CD4-positive, alpha-beta T cell (primary cell): ENCODE measurements at regions not wholly inside any gene's neighbourhood (a gene's known extent, or its start where the extent isn't known, plus 50 kb on each side); places are given as distances from the start of the nearest gene placed in this dataset.

Experiments
- ATAC-seq: fragments of 200-7000 bp; cut with Tn5 transposase; one replicate; pipeline ENCODE4 v1.10.0; 2022; ENCODE audit warnings: mild to moderate bottlenecking; ENCODE audit not compliant: poor library complexity
- CTCF ChIA-PET: fragments of 350-600 bp; sonication (Branson Sonifier 250); formaldehyde crosslinking; loops from one replicate; lab custom pipeline; 2021; ENCODE audit warnings: antibody characterized with exemption, inconsistent platforms; lab: Charles Lee
- POLR2A ChIA-PET: fragments of 350-600 bp; sonication (Branson Sonifier 250); formaldehyde crosslinking; loops from one replicate; lab custom pipeline; 2021; ENCODE audit warnings: antibody characterized with exemption, inconsistent platforms; lab: Charles Lee
- DNase-seq, 14 experiments: peaks; one replicate each; pipeline ENCODE4 v3.0.0-alpha.2; 2013 to 2020; ENCODE audit warnings: mixed read lengths in 2 of 14
- H3K27ac ChIP-seq, 2 donors: one replicate each; pipeline versions ENCODE4 v1.5.1 to v1.7.0; 2013; ENCODE audit warnings: low read length in 2 of 2, low read depth in 1 of 2, mild to moderate bottlenecking in 1 of 2
- H3K27me3 ChIP-seq, 2 experiments: 1 replicate in 1 of 2; 2 replicates in 1 of 2; pipeline versions ENCODE4 v1.6.1 to v1.7.0; 2013; ENCODE audit warnings: low read length in 2 of 2, control low read depth in 1 of 2, mild to moderate bottlenecking in 1 of 2, moderate library complexity in 1 of 2; ENCODE audit not compliant: insufficient read depth in 2 of 2, control insufficient read depth in 1 of 2
- H3K36me3 ChIP-seq: one replicate; pipeline ENCODE4 v1.6.1; 2013; ENCODE audit warnings: low read length, control low read depth; ENCODE audit not compliant: insufficient read depth
- H3K4me1 ChIP-seq: one replicate; pipeline ENCODE4 v1.6.1; 2013; ENCODE audit warnings: low read length, control low read depth; ENCODE audit not compliant: insufficient read depth
- H3K4me3 ChIP-seq: one replicate; pipeline ENCODE4 v1.5.1; 2013; ENCODE audit warnings: mild to moderate bottlenecking, low read length, moderate library complexity
- H3K9me3 ChIP-seq, 2 experiments: 1 replicate in 1 of 2; 2 replicates in 1 of 2; pipeline versions ENCODE4 v1.6.1 to v1.7.0; 2013; ENCODE audit warnings: low read length in 2 of 2, mild to moderate bottlenecking in 2 of 2, control low read depth in 1 of 2, moderate library complexity in 1 of 2; ENCODE audit not compliant: control insufficient read depth in 1 of 2, insufficient read depth in 1 of 2
- H3K27ac Mint-ChIP-seq: one replicate; pipeline ENCODE4 v1.8.0; 2020; ENCODE audit warnings: mixed read lengths
- H3K27me3 Mint-ChIP-seq: one replicate; pipeline ENCODE4 v1.8.0; 2021; ENCODE audit warnings: mixed read lengths
- H3K36me3 Mint-ChIP-seq: one replicate; pipeline ENCODE4 v1.8.0; 2021; ENCODE audit warnings: low read depth, mixed read lengths
- H3K4me1 Mint-ChIP-seq: one replicate; pipeline ENCODE4 v1.8.0; 2021; ENCODE audit warnings: low read depth, mixed read lengths
- H3K4me3 Mint-ChIP-seq: one replicate; pipeline ENCODE4 v1.8.0; 2020; ENCODE audit warnings: mild to moderate bottlenecking, mixed read lengths
- H3K9me3 Mint-ChIP-seq: one replicate; pipeline ENCODE4 v1.8.0; 2020; ENCODE audit warnings: mixed read lengths
- CTCF ChIP-seq: fragments of 200-600 bp; IDR thresholded peaks from one replicate; pipeline ENCODE4 v1.8.0; 2022; ENCODE audit warnings: antibody characterized with exemption, mild to moderate bottlenecking
- intact Hi-C, 2 experiments: fragments of 100-400 bp; cut with DNase I in 1 of 2; cut with micrococcal nuclease in 1 of 2; formaldehyde crosslinking; loops; one replicate each; pipeline versions ENCODE4 v1.15.1 to v1.9.0; 2023 to 2025; cut with DNase I, micrococcal nuclease

- no peaks in the 10 kb centered on the region for H3K36me3 Mint-ChIP-seq
These were observed 113.0 kb upstream of the TLR3 start for GRCh38 chr4:185955826-185956543.

GRCh38 chr4:185956544-185956940 lies 112.4 kb upstream of the TLR3 start:
- no peaks in the 10 kb centered on the region for H3K4me1 ChIP-seq
- Mint-ChIP-seq H3K4me1 (no peaks in the 10 kb centered on the region), H3K27me3 (peaks cover 20% of the 10 kb centered on the region), H3K27ac (no peak overlapping the region), H3K36me3 (no peaks in the 10 kb centered on the region), H3K4me3 (no peak overlapping the region), H3K9me3 (no peaks in the 10 kb centered on the region)
- no peak for ATAC-seq
- no peak for TF ChIP-seq CTCF
- no peak overlapping the region for H3K27ac ChIP-seq
- POLR2A ChIA-PET, result no interaction called here
- intact Hi-C loops, result no loop called here
- no peaks in the 10 kb centered on the region for H3K9me3 ChIP-seq
- CTCF ChIA-PET, result no interaction called here
- H3K27me3 ChIP-seq, result no peaks in the 10 kb centered on the region
- H3K4me3 ChIP-seq, result no peak overlapping the region
- no peak for DNase-seq
- H3K36me3 ChIP-seq, result no peaks in the 10 kb centered on the region

More at GRCh38 chr4:185955826-185956543, 113.0 kb upstream of the TLR3 start:
- no peak for TF ChIP-seq CTCF
- no peak overlapping the region for H3K27ac Mint-ChIP-seq
- no peak overlapping the region for H3K4me3 ChIP-seq
- H3K27me3 Mint-ChIP-seq, result peaks cover 20% of the 10 kb centered on the region
- no peaks in the 10 kb centered on the region for H3K9me3 Mint-ChIP-seq
- CTCF ChIA-PET, result no interaction called here
- peaks cover 0 to 3% of the 10 kb centered on the region in 2 experiments for H3K27me3 ChIP-seq
- H3K4me1 ChIP-seq, result no peaks in the 10 kb centered on the region
- intact Hi-C loops, result no loop called here
- H3K27ac ChIP-seq, result no peak overlapping the region
- DNase-seq (no peak), ATAC-seq (no peak)
- H3K36me3 ChIP-seq, result no peaks in the 10 kb centered on the region
- no peaks in the 10 kb centered on the region for H3K4me1 Mint-ChIP-seq
- H3K9me3 ChIP-seq, result no peaks in the 10 kb centered on the region
- POLR2A ChIA-PET, result no interaction called here
- H3K4me3 Mint-ChIP-seq, result no peak overlapping the region

- Mint-ChIP-seq H3K4me3 (no peak overlapping the region), H3K36me3 (no peaks in the 10 kb centered on the region), H3K27ac (no peak overlapping the region), H3K27me3 (peaks cover 20% of the 10 kb centered on the region), H3K9me3 (no peaks in the 10 kb centered on the region), H3K4me1 (no peaks in the 10 kb centered on the region)
- Histone ChIP-seq H3K9me3 (no peaks in the 10 kb centered on the region), H3K4me1 (no peaks in the 10 kb centered on the region), H3K27me3 (no peaks in the 10 kb centered on the region), H3K36me3 (no peaks in the 10 kb centered on the region), H3K4me3 (no peak overlapping the region), H3K27ac (no peak overlapping the region)
- ChIA-PET POLR2A (no interaction called here), CTCF (no interaction called here)
- DNase-seq (no peak), ATAC-seq (no peak)
- intact Hi-C loops, result no loop called here
- TF ChIP-seq CTCF, result no peak
These were observed 110.7 kb upstream of the TLR3 start for GRCh38 chr4:185958094-185958747.
